HEK293 (cell line): ENCODE measurements at regions not wholly inside any gene's neighbourhood (a gene's known extent, or its start where the extent isn't known, plus 50 kb on each side); places are given as distances from the start of the nearest gene placed in this dataset.

Experiments
- CTCF ChIA-PET: fragments of 350-600 bp; formaldehyde crosslinking; extraction: SDS; loops from one replicate; lab custom pipeline; 2021; ENCODE audit warnings: antibody characterized with exemption; lab: Yijun Ruan, JAX
- POLR2A ChIA-PET: fragments of 300-600 bp; formaldehyde crosslinking; extraction: SDS; loops from one replicate; lab custom pipeline; 2020; ENCODE audit warnings: antibody characterized with exemption, inconsistent platforms; lab: Yijun Ruan, JAX
- H3K27ac ChIP-seq: fragments of 200-500 bp; sonication (Bioruptor generic); 2 replicates; pipeline ENCODE4 v1.5.1; 2014; ENCODE audit warnings: low read depth, low read length, control low read depth, inconsistent platforms; ENCODE audit errors: extremely low read depth
- H3K36me3 ChIP-seq, 2 experiments: fragments of 200-500 bp in 1 of 2; sonication (Bioruptor generic) in 1 of 2; 1 replicate in 1 of 2; 2 replicates in 1 of 2; pipeline ENCODE4 v1.5.1; 2014 to 2017; ENCODE audit warnings: inconsistent platforms in 2 of 2, low read length in 2 of 2; ENCODE audit not compliant: control insufficient read depth in 2 of 2, insufficient read depth in 1 of 2
- H3K4me1 ChIP-seq: fragments of 200-500 bp; sonication (Bioruptor generic); 2 replicates; pipeline ENCODE4 v1.5.1; 2014; ENCODE audit warnings: mild to moderate bottlenecking, low read length, inconsistent platforms; ENCODE audit not compliant: control insufficient read depth, insufficient read depth
- H3K4me3 ChIP-seq: 2 replicates; pipeline ENCODE4 v1.5.1; 2011; ENCODE audit warnings: low read depth, mild to moderate bottlenecking, control low read depth, low read length, moderate library complexity
- H3K9me3 ChIP-seq: fragments of 200-500 bp; sonication (Bioruptor generic); 2 replicates; pipeline ENCODE4 v1.5.1; 2014; ENCODE audit warnings: low read depth, low read length, inconsistent platforms; ENCODE audit not compliant: control insufficient read depth, insufficient read depth
- BCL11B ChIP-seq: fragments of 450-650 bp; formaldehyde crosslinking; IDR thresholded peaks from 2 replicates; pipeline ENCODE4 v1.5.1; 2016; ENCODE audit warnings: low read depth, missing biosample characterization, missing genetic modification characterization
- FEZF1 ChIP-seq: fragments of 450-650 bp; formaldehyde crosslinking; IDR thresholded peaks from 2 replicates; pipeline ENCODE4 v1.5.1; 2016; ENCODE audit warnings: missing biosample characterization, missing genetic modification characterization
- GLI2 ChIP-seq: fragments of 450-650 bp; formaldehyde crosslinking; IDR thresholded peaks from 2 replicates; pipeline ENCODE4; 2017; ENCODE audit warnings: missing biosample characterization, missing genetic modification characterization, low read depth, borderline replicate concordance
- KLF7 ChIP-seq: fragments of 450-650 bp; formaldehyde crosslinking; IDR thresholded peaks from 2 replicates; pipeline ENCODE4 v1.5.1; 2016; ENCODE audit warnings: missing biosample characterization, missing genetic modification characterization, borderline replicate concordance
- MEIS1 ChIP-seq: sonication (generic); formaldehyde crosslinking; IDR thresholded peaks from 2 replicates; pipeline ENCODE4 v1.8.1; 2022; ENCODE audit warnings: missing genetic modification reagents, mild to moderate bottlenecking, borderline replicate concordance
- OVOL3 ChIP-seq: fragments of 450-650 bp; formaldehyde crosslinking; IDR thresholded peaks from 2 replicates; pipeline ENCODE4 v1.5.1; 2016; ENCODE audit warnings: missing biosample characterization, missing genetic modification characterization
- PBX3 ChIP-seq: sonication (generic); formaldehyde crosslinking; IDR thresholded peaks from 2 replicates; pipeline ENCODE4 v1.8.1; 2022; ENCODE audit warnings: mild to moderate bottlenecking, moderate library complexity, missing genetic modification reagents
- SCRT2 ChIP-seq: fragments of 450-650 bp; formaldehyde crosslinking; IDR thresholded peaks from 2 replicates; pipeline ENCODE4 v1.5.1; 2016; ENCODE audit warnings: missing biosample characterization, missing genetic modification characterization
- SP2 ChIP-seq: fragments of 450-650 bp; formaldehyde crosslinking; IDR thresholded peaks from 2 replicates; pipeline ENCODE4 v1.5.1; 2016; ENCODE audit warnings: missing biosample characterization, missing genetic modification characterization
- ZBTB10 ChIP-seq: fragments of 450-650 bp; formaldehyde crosslinking; IDR thresholded peaks from 2 replicates; pipeline ENCODE4 v1.5.1; 2016; ENCODE audit warnings: missing biosample characterization, missing genetic modification characterization
- ZBTB21 ChIP-seq: fragments of 450-650 bp; formaldehyde crosslinking; IDR thresholded peaks from 2 replicates; pipeline ENCODE4 v1.5.1; 2017; ENCODE audit warnings: missing biosample characterization, missing genetic modification characterization
- ZNF133 ChIP-seq: fragments of 450-650 bp; formaldehyde crosslinking; IDR thresholded peaks from 2 replicates; pipeline ENCODE4 v1.5.1; 2016; ENCODE audit warnings: missing biosample characterization, missing genetic modification characterization
- ZNF138 ChIP-seq: fragments of 450-650 bp; formaldehyde crosslinking; IDR thresholded peaks from 2 replicates; pipeline ENCODE4 v1.5.1; 2016; ENCODE audit warnings: missing biosample characterization, missing genetic modification characterization, borderline replicate concordance
- ZNF155 ChIP-seq: fragments of 450-650 bp; formaldehyde crosslinking; IDR thresholded peaks from 2 replicates; pipeline ENCODE4 v1.5.1; 2016; ENCODE audit warnings: missing biosample characterization, missing genetic modification characterization
- ZNF174 ChIP-seq: fragments of 450-650 bp; formaldehyde crosslinking; IDR thresholded peaks from 2 replicates; pipeline ENCODE4 v1.5.0; 2017; ENCODE audit warnings: missing biosample characterization, mild to moderate bottlenecking, missing genetic modification characterization
- ZNF184 ChIP-seq: fragments of 450-650 bp; IDR thresholded peaks from 2 replicates; pipeline ENCODE4 v1.5.1; 2018; ENCODE audit warnings: missing biosample characterization, mild to moderate bottlenecking, missing genetic modification characterization
- ZNF2 ChIP-seq: fragments of 450-650 bp; formaldehyde crosslinking; IDR thresholded peaks from 2 replicates; pipeline ENCODE4 v1.5.1; 2016; ENCODE audit warnings: missing biosample characterization, missing genetic modification characterization
- ZNF223 ChIP-seq: fragments of 450-650 bp; formaldehyde crosslinking; IDR thresholded peaks from 2 replicates; pipeline ENCODE4 v1.5.1; 2016; ENCODE audit warnings: missing biosample characterization, missing genetic modification characterization
- ZNF335 ChIP-seq: fragments of 450-650 bp; formaldehyde crosslinking; conservative IDR thresholded peaks from 2 replicates; pipeline ENCODE4 v1.5.1; 2016; ENCODE audit warnings: missing biosample characterization, missing genetic modification characterization
- ZNF350 ChIP-seq: fragments of 450-650 bp; formaldehyde crosslinking; IDR thresholded peaks from 2 replicates; pipeline ENCODE4 v1.5.0; 2017; ENCODE audit warnings: missing biosample characterization, mild to moderate bottlenecking, missing genetic modification characterization
- ZNF394 ChIP-seq: fragments of 450-650 bp; formaldehyde crosslinking; IDR thresholded peaks from 2 replicates; pipeline ENCODE4 v1.5.1; 2016; ENCODE audit warnings: missing biosample characterization, missing genetic modification characterization, mild to moderate bottlenecking, moderate library complexity, borderline replicate concordance
- ZNF48 ChIP-seq: fragments of 450-650 bp; formaldehyde crosslinking; IDR thresholded peaks from 2 replicates; pipeline ENCODE4 v1.5.1; 2016; ENCODE audit warnings: missing biosample characterization, missing genetic modification characterization
- ZNF701 ChIP-seq: fragments of 450-650 bp; formaldehyde crosslinking; IDR thresholded peaks from 2 replicates; pipeline ENCODE4 v1.5.1; 2016; ENCODE audit warnings: missing biosample characterization, missing genetic modification characterization
- ZNF768 ChIP-seq: fragments of 450-650 bp; formaldehyde crosslinking; IDR thresholded peaks from 2 replicates; pipeline ENCODE4 v1.5.1; 2018; ENCODE audit warnings: missing biosample characterization, mild to moderate bottlenecking, missing genetic modification characterization
- ZNF837 ChIP-seq: fragments of 450-650 bp; formaldehyde crosslinking; IDR thresholded peaks from 2 replicates; pipeline ENCODE4 v1.5.1; 2016; ENCODE audit warnings: missing biosample characterization, missing genetic modification characterization
- TF ChIP-seq, protein P1 (sequence below): fragments of 450-650 bp; formaldehyde crosslinking; IDR thresholded peaks from 2 replicates; pipeline ENCODE4 v1.5.1; 2017; ENCODE audit warnings: missing biosample characterization, missing genetic modification characterization

GRCh38 chr3:103082501-103082900, 647.7 kb downstream of the ZPLD1 start:
- no peaks in the 10 kb centered on the region for H3K4me1 ChIP-seq
- H3K27ac ChIP-seq: no peak overlapping the region
- no peaks in the 10 kb centered on the region for H3K9me3 ChIP-seq
- TF ChIP-seq ZNF48 (tag by site-specific recombination) (no peak), ZNF2 (tag by site-specific recombination) (no peak), ZNF138 (tag by site-specific recombination) (no peak), ZBTB21 (no peak), FEZF1 (tag by site-specific recombination) (no peak), ZNF155 (no peak), ZNF837 (tag by site-specific recombination) (no peak), ZNF394 (no peak), ZNF223 (tag by site-specific recombination) (no peak), OVOL3 (tag by site-specific recombination) (no peak), ZNF350 (tag by site-specific recombination) (no peak), GLI2 (tag by site-specific recombination) (no peak), ZNF768 (tag by site-specific recombination) (no peak), KLF7 (tag by site-specific recombination) (no peak), ZNF133 (no peak), ZBTB10 (no peak)
- ChIA-PET POLR2A (no interaction called here), CTCF (interaction anchor here (0.7 kb wide), 1 partner anchor 286 kb away, joined by 3 read pairs; no protein-coding TSS in a partner anchor)
- no peaks in the 10 kb centered on the region for H3K36me3 ChIP-seq
- H3K4me3 ChIP-seq: no peak overlapping the region

DNA sequence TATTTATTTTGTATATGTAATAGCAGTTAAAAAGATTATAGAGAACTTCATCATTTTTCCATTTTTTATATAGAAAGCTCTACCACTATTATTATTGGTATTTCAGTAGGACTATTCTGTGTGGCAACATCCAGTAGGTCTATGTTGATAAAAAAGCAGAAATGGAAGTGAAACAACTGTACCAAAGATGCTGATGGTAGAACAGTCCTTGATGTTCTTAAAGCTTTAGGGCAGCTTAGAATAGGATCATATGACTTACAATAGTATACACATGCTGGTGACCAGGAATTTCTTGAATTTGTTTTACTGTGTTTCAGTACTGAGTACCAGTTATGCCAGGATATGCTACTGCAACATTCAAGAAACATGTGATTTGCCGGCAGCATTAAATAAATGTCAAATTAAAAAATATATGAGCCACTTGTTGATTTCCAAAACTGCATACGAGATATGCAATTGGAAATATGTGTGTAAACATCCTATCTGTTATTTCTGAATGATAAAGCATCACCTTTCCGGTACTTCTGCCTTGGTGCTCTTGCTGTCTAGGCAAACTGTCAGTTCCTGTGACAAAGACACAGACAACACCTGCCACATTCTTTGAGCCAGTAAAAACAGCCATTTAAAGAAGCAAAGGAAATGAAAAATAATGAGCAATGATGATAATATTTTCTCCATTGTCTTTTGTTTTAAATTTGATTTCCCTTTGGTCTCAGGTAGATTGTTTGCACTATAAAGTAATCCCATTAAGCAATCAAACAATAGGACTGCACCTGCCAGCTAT, 649.2 kb downstream of the ZPLD1 start:
- ChIA-PET POLR2A (no interaction called here), CTCF (no interaction called here)
- Histone ChIP-seq H3K9me3 (no peaks in the 10 kb centered on the region), H3K4me3 (no peak overlapping the region), H3K4me1 (no peaks in the 10 kb centered on the region), H3K36me3 (no peaks in the 10 kb centered on the region), H3K27ac (no peak overlapping the region)
- TF ChIP-seq ZNF174 (tag by site-specific recombination): no peak
- TF ChIP-seq ZNF335: no peak

- POLR2A ChIA-PET: no interaction called here
- H3K4me3 ChIP-seq: no peak overlapping the region
- CTCF ChIA-PET: no interaction called here
- TF ChIP-seq MEIS1 (CRISPR knock-in tag) (no peak), PBX3 (CRISPR knock-in tag) (no peak), BCL11B (tag by site-specific recombination) (no peak), ZNF701 (tag by site-specific recombination) (no peak), ZNF184 (tag by site-specific recombination) (no peak), SCRT2 (tag by site-specific recombination) (no peak), ZNF174 (tag by site-specific recombination) (no peak), SP2 (tag by site-specific recombination) (no peak)
- TF ChIP-seq, protein P1, sequence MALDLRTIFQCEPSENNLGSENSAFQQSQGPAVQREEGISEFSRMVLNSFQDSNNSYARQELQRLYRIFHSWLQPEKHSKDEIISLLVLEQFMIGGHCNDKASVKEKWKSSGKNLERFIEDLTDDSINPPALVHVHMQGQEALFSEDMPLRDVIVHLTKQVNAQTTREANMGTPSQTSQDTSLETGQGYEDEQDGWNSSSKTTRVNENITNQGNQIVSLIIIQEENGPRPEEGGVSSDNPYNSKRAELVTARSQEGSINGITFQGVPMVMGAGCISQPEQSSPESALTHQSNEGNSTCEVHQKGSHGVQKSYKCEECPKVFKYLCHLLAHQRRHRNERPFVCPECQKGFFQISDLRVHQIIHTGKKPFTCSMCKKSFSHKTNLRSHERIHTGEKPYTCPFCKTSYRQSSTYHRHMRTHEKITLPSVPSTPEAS (tag by site-specific recombination): no peak
- H3K9me3 ChIP-seq: no peaks in the 10 kb centered on the region
- H3K4me1 ChIP-seq: no peaks in the 10 kb centered on the region
- no peak overlapping the region for H3K27ac ChIP-seq
- H3K36me3 ChIP-seq: no peaks in the 10 kb centered on the region
Observed at GRCh38 chr3:103085465-103085864, 650.6 kb downstream of the ZPLD1 start.
